IPS-11a (cell line): ENCODE measurements at regions not wholly inside any gene's neighbourhood (a gene's known extent, or its start where the extent isn't known, plus 50 kb on each side); places are given as distances from the start of the nearest gene placed in this dataset.

ENCODE experiments used
- H3K4me3 ChIP-seq: one replicate; pipeline ENCODE4 v1.5.1; 2013; ENCODE audit warnings: low read depth, low read length, control low read depth

- no peak overlapping the region for H3K4me3 ChIP-seq
Observed at GRCh38 chr14:100658181-100658886, 68.4 kb upstream of the DLK1 start.

DNA sequence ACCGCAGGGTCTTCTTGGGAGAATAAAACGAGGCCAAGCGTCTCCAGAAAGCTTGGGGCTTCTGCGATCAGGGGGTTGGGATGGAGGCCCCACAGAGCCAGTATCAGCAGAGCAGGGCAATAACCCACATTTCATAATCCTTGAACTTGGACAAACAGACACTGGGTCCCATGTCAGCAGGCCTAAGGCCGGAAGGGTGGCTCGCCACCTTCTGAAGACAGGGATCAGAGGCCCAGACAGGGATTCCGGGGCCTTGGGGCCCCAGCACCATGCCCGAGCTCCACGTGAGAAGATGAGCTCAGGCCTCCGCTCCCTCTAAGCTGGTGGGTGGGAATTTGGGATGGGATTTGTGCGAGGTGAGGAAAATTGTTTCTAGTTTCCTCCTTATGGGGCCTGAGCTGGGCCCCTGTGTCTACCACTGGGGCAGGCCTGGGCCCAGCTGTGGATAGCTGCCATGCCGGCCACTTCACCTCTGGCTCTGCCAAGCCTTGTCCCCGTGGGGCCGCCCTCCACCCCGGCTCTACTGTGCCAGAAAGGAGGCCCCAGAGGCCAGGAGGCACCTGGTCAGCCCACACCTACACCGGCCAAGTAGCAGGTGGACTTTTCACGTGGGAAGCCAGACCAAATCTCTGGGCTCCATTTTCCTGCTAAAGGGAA is 67.2 kb upstream of the DLK1 start:
- H3K4me3 ChIP-seq, result no peak overlapping the region

- H3K4me3 ChIP-seq, result no peak overlapping the region
Observed at GRCh38 chr14:100660498-100660881, 66.2 kb upstream of the DLK1 start.

- H3K4me3 ChIP-seq, result no peak overlapping the region
Observed at GRCh38 chr14:100660882-100661635, 65.6 kb upstream of the DLK1 start.

DNA sequence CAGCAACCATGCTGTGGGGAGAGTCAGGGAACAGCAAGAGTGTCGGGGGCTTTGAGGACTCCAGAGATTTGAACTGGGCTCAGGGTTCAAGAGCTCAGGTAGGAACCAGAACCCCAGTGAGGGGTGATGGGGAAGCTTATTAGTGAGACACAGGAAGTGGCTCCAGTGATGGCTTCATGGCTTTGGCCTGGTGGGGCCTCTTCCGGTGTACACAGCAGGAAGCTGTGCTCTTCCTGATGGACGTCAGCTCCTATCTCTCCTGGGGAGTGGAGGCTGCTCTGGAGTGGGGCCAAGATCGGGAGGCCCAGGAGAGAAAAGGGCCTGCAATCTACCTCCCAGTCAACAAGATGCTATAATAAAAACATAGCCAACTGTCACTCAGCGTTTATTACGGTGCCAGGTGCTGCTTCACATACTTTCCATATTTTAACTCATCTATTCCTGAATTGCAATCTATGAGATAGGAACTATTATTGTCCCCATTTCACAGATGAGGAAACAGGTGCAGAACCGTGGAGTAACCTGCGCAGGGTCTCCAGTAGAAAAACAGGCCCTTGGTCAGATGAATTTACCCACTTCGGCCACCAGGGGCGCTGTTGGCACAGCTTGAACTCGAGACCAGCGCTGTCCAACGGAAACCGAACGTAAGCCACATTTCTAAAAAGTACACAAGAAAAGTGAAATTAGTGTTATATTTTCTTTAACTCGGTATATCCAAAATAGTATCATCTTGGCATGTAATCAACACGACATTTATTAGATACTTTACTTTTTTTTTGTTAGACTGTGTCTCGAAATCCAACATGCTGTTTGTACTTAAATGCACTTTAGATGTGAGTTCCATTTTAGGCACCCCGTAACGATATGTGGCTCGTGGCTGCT is 63.6 kb upstream of the DLK1 start:
- no peak overlapping the region for H3K4me3 ChIP-seq

DNA sequence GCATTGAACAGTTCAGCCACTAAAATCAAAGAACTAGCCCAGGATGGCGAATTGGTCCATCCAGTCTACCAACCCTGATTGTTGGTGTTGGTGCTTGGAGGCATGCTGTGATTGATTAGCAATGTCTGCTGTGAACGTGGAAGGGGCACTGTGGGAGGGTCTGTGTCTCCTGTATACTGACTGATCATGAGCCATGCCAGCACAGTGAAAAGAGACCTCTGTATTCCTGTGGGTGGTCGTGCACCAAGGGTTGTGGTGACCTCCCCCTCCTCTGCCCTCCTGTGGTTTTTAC is 63.0 kb upstream of the DLK1 start:
- no peak overlapping the region for H3K4me3 ChIP-seq

- H3K4me3 ChIP-seq, result no peak overlapping the region
Observed at GRCh38 chr14:100664231-100664630, 62.5 kb upstream of the DLK1 start.

- H3K4me3 ChIP-seq, result no peak overlapping the region
Observed at GRCh38 chr14:100664841-100665510, 61.7 kb upstream of the DLK1 start.

- no peak overlapping the region for H3K4me3 ChIP-seq
Observed at GRCh38 chr14:100665511-100666032, 61.1 kb upstream of the DLK1 start.

DNA sequence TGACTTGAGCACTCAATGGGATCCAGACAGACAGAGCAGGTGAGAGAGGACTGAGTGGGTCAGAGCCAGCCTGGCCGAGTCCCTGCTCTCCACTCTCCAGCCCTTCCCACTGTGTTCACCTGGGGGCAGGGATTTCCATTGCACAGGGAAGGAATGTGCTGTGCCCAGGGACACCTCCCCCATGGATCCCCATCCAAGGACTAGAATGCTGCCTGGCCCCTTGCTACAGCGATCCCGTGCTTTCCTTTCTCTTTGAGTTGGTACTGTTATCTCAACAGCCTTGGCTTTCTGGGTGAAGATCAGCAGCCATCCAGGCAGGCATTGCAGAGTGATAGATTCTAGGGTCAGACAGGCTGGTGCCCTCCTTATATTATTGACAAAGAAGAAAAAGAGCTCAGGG is 60.3 kb upstream of the DLK1 start:
- H3K4me3 ChIP-seq, result no peak overlapping the region

GRCh38 chr14:100666851-100667250 is 59.8 kb upstream of the DLK1 start:
- H3K4me3 ChIP-seq, result no peak overlapping the region

DNA sequence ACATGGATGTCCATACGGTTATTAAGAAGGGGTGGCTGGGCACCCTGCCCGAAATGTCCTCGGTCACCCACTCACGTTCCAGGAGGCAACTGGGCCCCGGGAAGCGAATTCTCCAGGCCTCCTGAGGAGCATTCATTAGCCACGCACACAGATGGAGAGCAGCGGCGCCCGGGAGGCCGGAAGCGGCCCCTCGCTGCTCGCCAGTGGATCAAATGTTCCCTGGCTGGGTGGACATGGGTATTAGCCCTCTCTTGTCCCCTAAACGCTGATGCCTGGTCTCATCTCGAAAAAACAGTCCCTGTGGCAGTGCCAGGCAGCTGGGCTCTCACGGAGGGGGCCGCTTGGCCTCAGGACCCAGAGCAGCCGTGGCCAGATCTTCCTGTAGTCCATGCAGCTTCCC is 59.0 kb upstream of the DLK1 start:
- no peak overlapping the region for H3K4me3 ChIP-seq

DNA sequence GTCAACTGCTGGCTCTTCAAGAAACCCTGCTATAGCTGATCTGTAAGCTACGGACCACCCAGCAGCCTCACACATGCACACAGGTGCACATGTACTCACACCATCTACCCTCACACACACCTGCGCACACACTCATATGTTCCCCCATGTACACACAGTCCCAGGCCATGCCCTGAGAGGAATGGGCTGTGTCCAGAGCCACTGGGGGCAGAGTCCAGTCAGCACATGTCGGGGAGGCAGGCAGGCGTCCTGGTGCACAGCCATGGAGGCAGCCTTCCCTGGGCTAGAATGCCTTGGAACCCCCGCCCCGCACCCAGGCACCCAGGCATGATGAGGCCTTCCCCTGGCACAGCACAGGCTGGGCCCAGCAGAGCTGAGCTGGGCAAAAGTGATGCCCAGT is 58.3 kb upstream of the DLK1 start:
- H3K4me3 ChIP-seq, result no peak overlapping the region

- no peak overlapping the region for H3K4me3 ChIP-seq
Observed at GRCh38 chr14:100669011-100669412, 57.7 kb upstream of the DLK1 start.

DNA sequence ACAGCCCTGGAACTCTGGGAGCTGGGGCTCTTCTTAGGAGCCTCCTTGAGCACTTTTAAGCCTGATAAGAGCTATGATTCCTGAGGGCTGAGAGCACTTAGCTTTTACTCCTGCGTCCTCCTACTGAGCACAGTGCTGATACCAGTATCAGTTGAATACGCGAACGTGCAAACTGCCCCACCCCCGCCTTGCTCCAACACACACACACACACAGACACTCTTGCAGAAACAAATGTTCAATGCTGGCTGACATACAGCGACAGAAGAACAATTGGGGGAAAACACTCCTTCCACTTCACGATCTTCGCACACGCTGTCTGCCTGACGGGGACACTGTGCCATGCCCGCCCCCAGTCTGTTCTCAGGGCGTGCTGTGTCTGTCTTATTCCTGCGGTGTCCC is 57.2 kb upstream of the DLK1 start:
- no peak overlapping the region for H3K4me3 ChIP-seq

DNA sequence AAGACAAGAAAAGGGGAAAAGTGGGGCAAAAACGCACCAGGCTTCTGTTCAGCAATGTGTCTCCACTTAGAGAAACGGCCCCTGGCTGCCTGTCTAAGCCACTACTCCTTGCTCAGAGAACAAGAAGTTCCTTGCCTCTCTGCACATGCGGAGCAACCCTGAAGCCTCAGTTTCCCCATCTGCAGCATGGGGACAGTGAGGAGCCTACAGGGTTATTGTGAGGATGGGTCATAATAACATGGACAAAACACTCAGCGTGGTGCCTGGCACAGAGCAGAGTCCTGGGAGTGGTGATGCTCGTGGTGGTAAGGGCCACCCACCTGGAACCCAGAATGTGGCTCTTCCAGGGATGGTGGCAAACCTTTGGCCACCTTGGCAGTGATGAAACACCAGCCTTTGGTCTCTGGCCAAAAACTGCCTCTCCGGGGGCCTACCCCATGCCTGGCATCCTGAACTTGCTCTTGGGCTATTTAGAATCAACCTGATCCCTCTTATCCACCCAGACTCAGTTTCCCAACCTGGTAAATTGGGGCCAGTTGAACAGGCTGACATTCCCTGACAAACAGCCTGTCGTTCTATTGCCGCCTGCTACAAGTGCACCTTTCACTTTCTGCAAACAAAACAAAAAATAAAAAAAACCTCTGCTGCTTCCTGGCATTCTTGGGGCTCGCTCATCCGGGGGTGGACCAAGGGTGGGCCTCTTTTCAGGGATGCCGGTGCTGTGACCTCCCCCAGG is 56.5 kb upstream of the DLK1 start:
- H3K4me3 ChIP-seq, result no peak overlapping the region

- H3K4me3 ChIP-seq, result no peak overlapping the region
Observed at GRCh38 chr14:100670753-100671049, 56.0 kb upstream of the DLK1 start.

DNA sequence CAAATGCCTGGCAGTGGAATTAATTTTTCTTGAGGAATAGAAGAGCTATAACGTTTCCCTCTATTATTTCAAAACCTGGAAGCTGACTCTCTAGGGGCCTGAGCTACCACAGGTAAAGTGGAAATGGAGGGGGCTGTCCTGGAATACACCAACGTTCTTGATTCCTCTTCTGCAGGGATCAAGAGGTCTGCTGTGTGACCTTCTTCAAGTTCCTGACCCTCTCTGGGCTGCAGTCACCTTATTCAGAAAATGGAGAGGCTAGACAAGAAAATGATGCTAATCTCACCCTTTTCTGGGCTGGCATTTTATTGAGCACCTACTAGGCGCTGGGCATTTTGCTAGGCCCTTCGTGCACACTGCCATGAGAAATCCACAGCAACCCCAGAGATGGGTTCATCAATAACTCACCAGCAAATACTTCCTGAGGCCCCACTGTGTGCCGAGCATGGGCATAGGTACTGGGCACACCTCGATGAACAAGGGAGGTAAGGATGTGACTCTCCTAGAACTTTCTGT is 55.2 kb upstream of the DLK1 start:
- no peak overlapping the region for H3K4me3 ChIP-seq

- H3K4me3 ChIP-seq, result no peak overlapping the region
Observed at GRCh38 chr14:100671906-100672305, 54.8 kb upstream of the DLK1 start.
